ENCODE measurements at regions not wholly inside any gene's neighbourhood (a gene's known extent, or its start where the extent isn't known, plus 50 kb on each side); places are given as distances from the start of the nearest gene placed in this dataset.

GRCh38 chr1:37294529-37294928, 179.9 kb upstream of the ZC3H12A start (continued):
- TF ChIP-seq ZNF398 (tag by site-specific recombination; IDR thresholded peaks at IDR 0.05), result no peak

- no peak overlapping the region for H3K4me3 ChIP-seq (ENCODE audit: low read depth, low read length)
- TF ChIP-seq ZNF10 (tag by site-specific recombination; IDR thresholded peaks at IDR 0.05) (no peak), HOXA7 (CRISPR knock-in tag; IDR thresholded peaks at IDR 0.05; ENCODE audit: borderline replicate concordance) (no peak), HIC1 (tag by site-specific recombination; IDR thresholded peaks at IDR 0.05) (no peak), TRIM28 (IDR thresholded peaks at IDR 0.05; ENCODE audit: borderline replicate concordance, low read length) (no peak), ZNF501 (tag by site-specific recombination; IDR thresholded peaks at IDR 0.05) (no peak), ZNF530 (tag by site-specific recombination; IDR thresholded peaks at IDR 0.05; ENCODE audit: low read depth) (no peak), ZNF157 (tag by site-specific recombination; IDR thresholded peaks at IDR 0.05) (no peak), ZBTB1 (tag by site-specific recombination; IDR thresholded peaks at IDR 0.05) (no peak)
These were observed 175.6 kb upstream of the ZC3H12A start for GRCh38 chr1:37298769-37299168.

GRCh38 chr1:37299216-37299615, 175.2 kb upstream of the ZC3H12A start:
- no peaks in the 10 kb centered on the region for H3K4me1 ChIP-seq (ENCODE audit: control insufficient read depth, insufficient read depth, low read length)
- ChIA-PET CTCF (no interaction called here), POLR2A (no interaction called here)
- no peak overlapping the region for H3K27ac ChIP-seq (ENCODE audit: extremely low read depth, low read depth, low read length)
- H3K4me3 ChIP-seq (ENCODE audit: low read depth, low read length), result no peak overlapping the region
- TF ChIP-seq ZNF292 (tag by site-specific recombination; IDR thresholded peaks at IDR 0.05; ENCODE audit: borderline replicate concordance, low read depth) (no peak), ZNF610 (tag by site-specific recombination; IDR thresholded peaks at IDR 0.05; ENCODE audit: borderline replicate concordance) (no peak), ZNF514 (tag by site-specific recombination; IDR thresholded peaks at IDR 0.05) (no peak), ZNF350 (tag by site-specific recombination; IDR thresholded peaks at IDR 0.05) (no peak), GLIS1 (tag by site-specific recombination; IDR thresholded peaks at IDR 0.05) (no peak), ZNF701 (tag by site-specific recombination; IDR thresholded peaks at IDR 0.05) (no peak), ZFP3 (tag by site-specific recombination; IDR thresholded peaks at IDR 0.05; ENCODE audit: low read depth) (no peak), WT1 (tag by site-specific recombination; IDR thresholded peaks at IDR 0.05) (no peak), ZNF211 (tag by site-specific recombination; IDR thresholded peaks at IDR 0.05; ENCODE audit: low read depth) (no peak), ZNF10 (tag by site-specific recombination; IDR thresholded peaks at IDR 0.05) (no peak)
- H3K9me3 ChIP-seq (ENCODE audit: control insufficient read depth, insufficient read depth, low read depth, low read length), result no peaks in the 10 kb centered on the region
- no peaks in the 10 kb centered on the region for H3K36me3 ChIP-seq (ENCODE audit: control insufficient read depth in 2 of 2, insufficient read depth in 1 of 2, low read length in 2 of 2)

More at GRCh38 chr1:37298769-37299168, 175.6 kb upstream of the ZC3H12A start:
- ChIA-PET POLR2A (no interaction called here), CTCF (no interaction called here)
- Histone ChIP-seq H3K9me3 (ENCODE audit: control insufficient read depth, insufficient read depth, low read depth, low read length) (no peaks in the 10 kb centered on the region), H3K4me1 (ENCODE audit: control insufficient read depth, insufficient read depth, low read length) (no peaks in the 10 kb centered on the region), H3K36me3 (ENCODE audit: control insufficient read depth in 2 of 2, insufficient read depth in 1 of 2, low read length in 2 of 2) (no peaks in the 10 kb centered on the region), H3K27ac (ENCODE audit: extremely low read depth, low read depth, low read length) (no peak overlapping the region)

Data from HEK293 (cell line).